ENCODE measurements at regions not wholly inside any gene's neighbourhood (a gene's known extent, or its start where the extent isn't known, plus 50 kb on each side); places are given as distances from the start of the nearest gene placed in this dataset.

- Histone ChIP-seq H3K4me3 (no peak overlapping the region), H3K27ac (ENCODE audit: low read depth) (no peak overlapping the region), H2AFZ (no peak overlapping the region), H3K36me3 (ENCODE audit: insufficient read depth) (no peaks in the 10 kb centered on the region), H3F3A (replicated peaks; ENCODE audit: low read depth) (no peaks in the 10 kb centered on the region), H3K4me1 (ENCODE audit: insufficient read depth) (no peaks in the 10 kb centered on the region), H3K27me3 (ENCODE audit: insufficient read depth) (no peaks in the 10 kb centered on the region), H3K9me2 (ENCODE audit: insufficient read depth) (no peaks in the 10 kb centered on the region), H3K4me2 (no peak overlapping the region), H3K79me2 (replicated peaks; ENCODE audit: insufficient read depth) (no peaks in the 10 kb centered on the region), H4K20me1 (replicated peaks; ENCODE audit: insufficient read depth) (no peaks in the 10 kb centered on the region)
- no peak for ATAC-seq
- no peak overlapping the region for H3K27ac Mint-ChIP-seq
- H3K27me3 Mint-ChIP-seq (ENCODE audit: insufficient read depth, low read depth, poor library complexity) = peaks cover 4% of the 10 kb centered on the region
- H3K9me3 Mint-ChIP-seq = peaks cover 8% of the 10 kb centered on the region; the same call in 2 of the 3 replicates
- no peaks in the 10 kb centered on the region; the same call in 1 of the 3 replicates for H3K4me1 Mint-ChIP-seq
- TF ChIP-seq JUNB (IDR thresholded peaks at IDR 0.05; ENCODE audit: unreplicated experiment) (no peak), ZNF331 (CRISPR knock-in tag; IDR thresholded peaks at IDR 0.05; ENCODE audit: low read depth) (no peak), CREB1 (CRISPR knock-in tag; IDR thresholded peaks at IDR 0.05; ENCODE audit: low read depth) (no peak), ETS1 (IDR thresholded peaks at IDR 0.05) (no peak), ZNF462 (CRISPR knock-in tag; IDR thresholded peaks at IDR 0.05) (no peak), EZH2 (IDR thresholded peaks at IDR 0.05; ENCODE audit: low read depth, unreplicated experiment) (no peak), POLR2AphosphoS5 (IDR thresholded peaks at IDR 0.05; ENCODE audit: low read depth) (no peak), REST (IDR thresholded peaks at IDR 0.05; ENCODE audit: unreplicated experiment) (no peak), ZNF114 (CRISPR knock-in tag; IDR thresholded peaks at IDR 0.05) (no peak), STAT1 (IDR thresholded peaks at IDR 0.05; ENCODE audit: unreplicated experiment) (no peak), CTCF (conservative IDR thresholded peaks at IDR 0.05; ENCODE audit: low read depth in 2 of 2) (no peak), NANOG (IDR thresholded peaks at IDR 0.05; ENCODE audit: borderline replicate concordance) (no peak), EZH2phosphoT487 (IDR thresholded peaks at IDR 0.05; ENCODE audit: unreplicated experiment) (no peak)
- no peak for DNase-seq (ENCODE audit: low spot score)
- H3K36me3 Mint-ChIP-seq (ENCODE audit: low read depth) = no peaks in the 10 kb centered on the region
- H3K4me3 Mint-ChIP-seq = no peak overlapping the region
These were observed 87.9 kb downstream of the PLXNA1 start for GRCh38 chr3:127070776-127071175.

All from GM23338 (cell line).